ENCODE measurements at regions not wholly inside any gene's neighbourhood (a gene's known extent, or its start where the extent isn't known, plus 50 kb on each side); places are given as distances from the start of the nearest gene placed in this dataset.

- Mint-ChIP-seq H3K4me3 (ENCODE audit: unreplicated experiment) (no peak overlapping the region), H3K4me1 (ENCODE audit: unreplicated experiment) (no peaks in the 10 kb centered on the region), H3K27me3 (ENCODE audit: unreplicated experiment) (peaks cover 30% of the 10 kb centered on the region), H3K36me3 (ENCODE audit: unreplicated experiment) (no peaks in the 10 kb centered on the region), H3K9me3 (ENCODE audit: unreplicated experiment) (no peaks in the 10 kb centered on the region), H3K27ac (ENCODE audit: unreplicated experiment) (no peak overlapping the region)
- TF ChIP-seq CTCF (IDR thresholded peaks at IDR 0.05), result no peak
- no peak for DNase-seq (ENCODE audit: extremely low spot score, unreplicated experiment)
Observed at GRCh38 chr7:136245327-136246004, 268.3 kb upstream of the MTPN start.

GRCh38 chr7:136234040-136234439, 256.9 kb upstream of the MTPN start:
- DNase-seq (ENCODE audit: extremely low spot score, unreplicated experiment), result no peak
- H3K27ac Mint-ChIP-seq (ENCODE audit: unreplicated experiment), result no peak overlapping the region
- H3K36me3 Mint-ChIP-seq (ENCODE audit: unreplicated experiment), result no peaks in the 10 kb centered on the region

DNA sequence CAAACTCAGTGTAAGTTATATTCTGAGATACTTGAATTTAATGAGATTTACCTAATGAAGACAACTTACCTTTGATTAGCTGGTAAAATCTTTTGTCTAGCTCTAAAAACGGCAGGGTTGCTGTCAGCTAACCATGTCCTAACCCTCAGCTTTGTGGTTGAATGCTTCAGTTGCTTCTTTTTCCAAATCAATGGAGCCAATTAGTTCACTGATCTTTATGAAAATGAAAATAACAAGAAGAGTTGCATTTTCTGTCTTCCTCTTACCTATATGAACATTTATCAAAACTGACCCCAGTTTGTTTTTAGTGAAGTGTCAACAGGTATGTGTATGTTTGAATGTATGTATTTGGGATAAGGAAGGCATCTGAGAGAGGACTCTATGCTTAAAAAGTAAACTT, 253.1 kb upstream of the MTPN start:
- Mint-ChIP-seq H3K27ac (ENCODE audit: unreplicated experiment) (no peak overlapping the region), H3K36me3 (ENCODE audit: unreplicated experiment) (no peaks in the 10 kb centered on the region), H3K9me3 (ENCODE audit: unreplicated experiment) (no peaks in the 10 kb centered on the region), H3K4me3 (ENCODE audit: unreplicated experiment) (no peak overlapping the region), H3K27me3 (ENCODE audit: unreplicated experiment) (no peaks in the 10 kb centered on the region), H3K4me1 (ENCODE audit: unreplicated experiment) (no peaks in the 10 kb centered on the region)
- DNase-seq (ENCODE audit: extremely low spot score, unreplicated experiment), result no peak
- no peak for TF ChIP-seq CTCF (IDR thresholded peaks at IDR 0.05)

More at GRCh38 chr7:136234040-136234439, 256.9 kb upstream of the MTPN start:
- no peak for TF ChIP-seq CTCF (IDR thresholded peaks at IDR 0.05)
- Mint-ChIP-seq H3K9me3 (ENCODE audit: unreplicated experiment) (peaks cover 9% of the 10 kb centered on the region), H3K27me3 (ENCODE audit: unreplicated experiment) (no peaks in the 10 kb centered on the region), H3K4me1 (ENCODE audit: unreplicated experiment) (no peaks in the 10 kb centered on the region), H3K4me3 (ENCODE audit: unreplicated experiment) (no peak overlapping the region)

DNA sequence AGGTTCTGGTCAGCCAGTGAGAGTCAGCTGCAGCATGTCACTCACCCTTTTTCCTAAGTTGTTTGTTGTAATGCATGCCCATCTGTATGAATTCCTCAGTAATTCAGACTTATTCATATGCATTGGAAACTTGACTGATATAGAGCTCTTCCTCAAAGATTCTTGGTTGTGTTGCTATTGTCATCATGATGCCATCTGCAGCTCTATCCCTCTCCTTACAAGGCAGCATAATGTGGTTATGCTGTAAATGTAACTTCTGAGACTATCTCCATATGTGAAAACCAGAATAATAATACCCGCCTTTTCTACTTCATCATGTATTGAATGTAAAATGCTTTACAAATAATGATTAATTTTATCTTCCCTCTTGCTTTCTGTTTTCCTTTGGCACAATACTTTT, 252.6 kb upstream of the MTPN start:
- no peaks in the 10 kb centered on the region for H3K4me1 Mint-ChIP-seq (ENCODE audit: unreplicated experiment)
- no peaks in the 10 kb centered on the region for H3K9me3 Mint-ChIP-seq (ENCODE audit: unreplicated experiment)
- no peak for DNase-seq (ENCODE audit: extremely low spot score, unreplicated experiment)
- H3K4me3 Mint-ChIP-seq (ENCODE audit: unreplicated experiment), result no peak overlapping the region
- no peak overlapping the region for H3K27ac Mint-ChIP-seq (ENCODE audit: unreplicated experiment)
- TF ChIP-seq CTCF (IDR thresholded peaks at IDR 0.05), result no peak
- no peaks in the 10 kb centered on the region for H3K27me3 Mint-ChIP-seq (ENCODE audit: unreplicated experiment)
- H3K36me3 Mint-ChIP-seq (ENCODE audit: unreplicated experiment), result no peaks in the 10 kb centered on the region

GRCh38 chr7:136228171-136228570, 251.0 kb upstream of the MTPN start:
- H3K9me3 Mint-ChIP-seq (ENCODE audit: unreplicated experiment), result no peaks in the 10 kb centered on the region
- no peaks in the 10 kb centered on the region for H3K4me1 Mint-ChIP-seq (ENCODE audit: unreplicated experiment)
- DNase-seq (ENCODE audit: extremely low spot score, unreplicated experiment), result no peak
- no peaks in the 10 kb centered on the region for H3K36me3 Mint-ChIP-seq (ENCODE audit: unreplicated experiment)
- H3K27me3 Mint-ChIP-seq (ENCODE audit: unreplicated experiment), result no peaks in the 10 kb centered on the region
- H3K4me3 Mint-ChIP-seq (ENCODE audit: unreplicated experiment), result no peak overlapping the region
- no peak overlapping the region for H3K27ac Mint-ChIP-seq (ENCODE audit: unreplicated experiment)
- no peak for TF ChIP-seq CTCF (IDR thresholded peaks at IDR 0.05)

All from osteocyte (in vitro differentiated cells).